Kidney glomerular epithelial cell (primary cell): ENCODE measurements at regions not wholly inside any gene's neighbourhood (a gene's known extent, or its start where the extent isn't known, plus 50 kb on each side); places are given as distances from the start of the nearest gene placed in this dataset.

Experiments
- DNase-seq: peaks from one replicate; lab custom pipeline; 2025; lab: John Stamatoyannopoulos, UW

GRCh38 chr15:39153058-39153714 is 427.7 kb upstream of the THBS1 start:
- DNase-seq = no peak

- DNase-seq = no peak
These were observed 427.2 kb upstream of the THBS1 start for GRCh38 chr15:39153716-39154115.

- DNase-seq = no peak
These were observed 426.6 kb upstream of the THBS1 start for GRCh38 chr15:39154227-39154638.

GRCh38 chr15:39154776-39155175 is 426.1 kb upstream of the THBS1 start:
- no peak for DNase-seq

GRCh38 chr15:39156166-39156565 is 424.7 kb upstream of the THBS1 start:
- DNase-seq = no peak

GRCh38 chr15:39156646-39157250 is 424.1 kb upstream of the THBS1 start:
- no peak for DNase-seq

GRCh38 chr15:39157882-39158281 is 423.0 kb upstream of the THBS1 start:
- no peak for DNase-seq

GRCh38 chr15:39159833-39160232 is 421.0 kb upstream of the THBS1 start:
- no peak for DNase-seq

GRCh38 chr15:39161096-39161495 is 419.8 kb upstream of the THBS1 start:
- no peak for DNase-seq

GRCh38 chr15:39165020-39165706 is 415.7 kb upstream of the THBS1 start:
- no peak for DNase-seq

GRCh38 chr15:39167164-39168058 is 413.5 kb upstream of the THBS1 start:
- no peak for DNase-seq

GRCh38 chr15:39171944-39172368 is 408.9 kb upstream of the THBS1 start:
- DNase-seq = peak; percentile 97

- peak; percentile 49 for DNase-seq
These were observed 408.2 kb upstream of the THBS1 start for GRCh38 chr15:39172380-39173281.

- no peak for DNase-seq
These were observed 407.5 kb upstream of the THBS1 start for GRCh38 chr15:39173426-39173825.

GRCh38 chr15:39174332-39174731 is 406.5 kb upstream of the THBS1 start:
- DNase-seq = no peak

- no peak for DNase-seq
These were observed 404.8 kb upstream of the THBS1 start for GRCh38 chr15:39176030-39176429.

- no peak for DNase-seq
These were observed 403.3 kb upstream of the THBS1 start for GRCh38 chr15:39177561-39177960.

GRCh38 chr15:39180030-39180429 is 400.8 kb upstream of the THBS1 start:
- no peak for DNase-seq

- DNase-seq = no peak
These were observed 400.4 kb upstream of the THBS1 start for GRCh38 chr15:39180483-39180933.

- no peak for DNase-seq
These were observed 399.7 kb upstream of the THBS1 start for GRCh38 chr15:39181056-39181747.

GRCh38 chr15:39181940-39182339 is 398.9 kb upstream of the THBS1 start:
- DNase-seq = peak; percentile 67
